IMR-90 (cell line): ENCODE measurements at regions not wholly inside any gene's neighbourhood (a gene's known extent, or its start where the extent isn't known, plus 50 kb on each side); places are given as distances from the start of the nearest gene placed in this dataset.

ENCODE experiments used
- ATAC-seq: fragments of 200-7000 bp; cut with Tn5 transposase; 2 replicates; pipeline ENCODE4 v1.9.1; 2020; ENCODE audit warnings: low read depth, mild to moderate bottlenecking, moderate library complexity
- BruUV-seq: library from RNA; stranded (reverse); fragments of 400-500 nt; replicated peaks from 2 replicates; lab custom pipeline; 2021; lab: Mats Ljungman, UMichigan
- CTCF ChIA-PET: fragments of 300-600 bp; formaldehyde crosslinking; extraction: SDS; loops from one replicate; lab custom pipeline; 2021; ENCODE audit warnings: antibody characterized with exemption; lab: Yijun Ruan, JAX
- POLR2A ChIA-PET: fragments of 300-600 bp; sonication (Branson Sonifier 250); formaldehyde crosslinking; loops from one replicate; lab custom pipeline; 2022; ENCODE audit warnings: antibody characterized with exemption; ENCODE audit not compliant: unreplicated experiment; lab: Charles Lee
- DNase-seq: peaks from one replicate; pipeline ENCODE4 v3.0.0; 2013
- H2AFZ ChIP-seq: replicated peaks from 2 replicates; pipeline ENCODE3; 2013; ENCODE audit warnings: low read length, mild to moderate bottlenecking; ENCODE audit not compliant: poor library complexity
- H2AK5ac ChIP-seq: 2 replicates; pipeline ENCODE4 v1.6.1; 2013; ENCODE audit warnings: low read depth, low read length, inconsistent platforms
- H2AK9ac ChIP-seq: replicated peaks from 2 replicates; pipeline ENCODE3; 2013; ENCODE audit warnings: mild to moderate bottlenecking, low read depth, low read length, moderate library complexity; ENCODE audit not compliant: poor library complexity
- H2BK120ac ChIP-seq: 2 replicates; pipeline ENCODE4 v1.6.1; 2013; ENCODE audit warnings: low read depth, low read length, inconsistent platforms
- H2BK15ac ChIP-seq: 3 replicates; pipeline ENCODE4 v1.6.1; 2013; ENCODE audit warnings: low read depth, low read length, inconsistent platforms
- H2BK20ac ChIP-seq: 2 replicates; pipeline ENCODE4 v1.6.1; 2013; ENCODE audit warnings: low read depth, mild to moderate bottlenecking, inconsistent platforms, low read length, moderate library complexity
- H2BK5ac ChIP-seq: 2 replicates; pipeline ENCODE4 v1.6.1; 2013; ENCODE audit warnings: mild to moderate bottlenecking, low read depth, low read length, inconsistent platforms; ENCODE audit not compliant: poor library complexity, severe bottlenecking
- H3K14ac ChIP-seq: replicated peaks from 2 replicates; pipeline ENCODE4 v1.6.1; 2013; ENCODE audit warnings: low read depth, low read length, inconsistent platforms
- H3K18ac ChIP-seq: 2 replicates; pipeline ENCODE4 v1.6.1; 2013; ENCODE audit warnings: low read depth, low read length, control low read depth
- H3K23ac ChIP-seq: 2 replicates; pipeline ENCODE4 v1.6.1; 2013; ENCODE audit warnings: low read depth, low read length, inconsistent platforms
- H3K27ac ChIP-seq: 2 replicates; pipeline ENCODE4 v1.5.1; 2013; ENCODE audit warnings: mild to moderate bottlenecking, control low read depth, low read length; ENCODE audit not compliant: insufficient read depth
- H3K27me3 ChIP-seq: 2 replicates; pipeline ENCODE4 v1.6.1; 2013; ENCODE audit warnings: low read length; ENCODE audit not compliant: control insufficient read depth, insufficient read depth
- H3K36me3 ChIP-seq: 2 replicates; pipeline ENCODE4 v1.6.1; 2013; ENCODE audit warnings: low read length, mixed read lengths; ENCODE audit not compliant: control insufficient read depth, insufficient read depth
- H3K4ac ChIP-seq: 2 replicates; pipeline ENCODE4 v1.6.1; 2013; ENCODE audit warnings: low read depth, low read length, inconsistent platforms
- H3K4me1 ChIP-seq: 2 replicates; pipeline ENCODE4 v1.6.1; 2013; ENCODE audit warnings: low read length, mixed read lengths; ENCODE audit not compliant: control insufficient read depth, insufficient read depth
- H3K4me2 ChIP-seq: 2 replicates; pipeline ENCODE4 v1.6.1; 2013; ENCODE audit warnings: low read depth, mild to moderate bottlenecking, control low read depth, low read length, moderate library complexity
- H3K4me3 ChIP-seq: 2 replicates; pipeline ENCODE4 v1.5.1; 2013; ENCODE audit warnings: low read depth, mild to moderate bottlenecking, control low read depth, low read length, moderate library complexity; ENCODE audit not compliant: insufficient read depth
- H3K56ac ChIP-seq: 2 replicates; pipeline ENCODE4 v1.6.1; 2013; ENCODE audit warnings: low read length, inconsistent platforms; ENCODE audit not compliant: insufficient read depth; ENCODE audit errors: extremely low read depth
- H3K79me1 ChIP-seq, 2 experiments: 2 replicates each; pipeline ENCODE4 v1.6.1; 2013; ENCODE audit warnings: low read length in 2 of 2, inconsistent platforms in 1 of 2, low read depth in 1 of 2
- H3K9ac ChIP-seq: 2 replicates; pipeline ENCODE4 v1.6.1; 2013; ENCODE audit warnings: low read depth, low read length, control low read depth
- H3K9me1 ChIP-seq: 2 replicates; pipeline ENCODE4 v1.6.1; 2013; ENCODE audit warnings: low read length, inconsistent platforms; ENCODE audit not compliant: insufficient read depth
- H3K9me3 ChIP-seq: 2 replicates; pipeline ENCODE4 v1.6.1; 2013; ENCODE audit warnings: low read length; ENCODE audit not compliant: control insufficient read depth, insufficient read depth
- H4K20me1 ChIP-seq: 2 replicates; pipeline ENCODE4 v1.6.1; 2013; ENCODE audit warnings: low read length, inconsistent platforms; ENCODE audit not compliant: insufficient read depth
- H4K5ac ChIP-seq: 2 replicates; pipeline ENCODE4 v1.6.1; 2013; ENCODE audit warnings: mild to moderate bottlenecking, low read depth, low read length, control low read depth
- H4K8ac ChIP-seq, 2 experiments: 2 replicates each; pipeline ENCODE4 v1.6.1; 2013; ENCODE audit warnings: low read depth in 2 of 2, low read length in 2 of 2, control low read depth in 1 of 2, inconsistent platforms in 1 of 2
- H4K91ac ChIP-seq: 2 replicates; pipeline ENCODE4 v1.6.1; 2013; ENCODE audit warnings: low read depth, low read length, inconsistent platforms; ENCODE audit not compliant: insufficient read depth
- CEBPB ChIP-seq: IDR thresholded peaks from 2 replicates; pipeline ENCODE4 v1.6.1; 2012; ENCODE audit warnings: low read depth, low read length, improper control_type of control experiment
- CHD1 ChIP-seq: IDR thresholded peaks from 2 replicates; pipeline ENCODE4 v1.6.1; 2012; ENCODE audit warnings: low read depth, low read length, improper control_type of control experiment
- CTCF ChIP-seq: conservative IDR thresholded peaks from 2 replicates; pipeline ENCODE4 v1.5.1; 2012; ENCODE audit warnings: mild to moderate bottlenecking, low read depth, low read length, improper control_type of control experiment
- MAZ ChIP-seq: IDR thresholded peaks from 2 replicates; pipeline ENCODE4 v1.6.1; 2012; ENCODE audit warnings: low read depth, mild to moderate bottlenecking, low read length, improper control_type of control experiment, moderate library complexity, borderline replicate concordance
- MXI1 ChIP-seq: IDR thresholded peaks from 2 replicates; pipeline ENCODE4 v1.6.1; 2012; ENCODE audit warnings: low read depth, mild to moderate bottlenecking, low read length, moderate library complexity, borderline replicate concordance
- RFX5 ChIP-seq: IDR thresholded peaks from 2 replicates; pipeline ENCODE4 v1.8.0; 2012; ENCODE audit warnings: low read depth, mild to moderate bottlenecking, low read length, moderate library complexity
- WGBS, 2 experiments: methylation state at CpG; one replicate each; pipeline versions ENCODE4 v1.1.5 to v1.1.7; 2013; ENCODE audit warnings: missing lambda C conversion rate in 2 of 2; ENCODE audit not compliant: insufficient read length in 1 of 2; ENCODE audit errors: extremely low coverage in 2 of 2; 5-methylcytosine and 5-hydroxymethylcytosine counted together
- dilution Hi-C: fragments of 300-500 bp; cut with HindIII; formaldehyde crosslinking; loops from one replicate; pipeline ENCODE4 v1.14.3; 2018; ENCODE audit warnings: low sequenced_read_pairs; ENCODE audit not compliant: unreplicated experiment
- in situ Hi-C: fragments of 300-500 bp; cut with MboI; formaldehyde crosslinking; loops from 3 replicates; pipeline ENCODE4 v1.14.3; 2019; ENCODE audit warnings: low sequenced_read_pairs, inconsistent platforms, mixed read lengths
- intact Hi-C: fragments of 100-400 bp; cut with micrococcal nuclease; formaldehyde crosslinking; loops from 2 replicates; pipeline ENCODE4 v1.10.0; 2022

DNA sequence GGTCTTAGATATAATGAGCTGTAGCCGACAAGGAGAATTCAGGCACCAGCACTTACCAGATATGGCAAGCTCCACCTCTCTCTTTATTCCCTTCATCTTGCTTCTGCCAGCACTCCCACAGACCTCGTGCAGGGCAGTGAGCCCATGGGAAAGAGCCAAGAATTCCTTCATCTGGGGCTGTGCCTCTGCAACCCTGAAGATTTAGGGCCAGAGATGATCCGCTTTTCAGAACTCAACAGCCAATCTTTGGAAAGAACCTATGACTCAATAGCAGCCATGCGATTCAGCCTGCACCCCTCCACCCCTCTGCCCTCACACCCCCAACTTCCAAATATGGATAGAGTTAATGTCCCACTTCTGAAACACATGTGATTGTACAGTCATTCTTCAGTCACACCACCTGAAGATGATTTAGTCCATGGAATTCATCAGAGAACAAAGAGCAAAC is 533.7 kb upstream of the TNP1 start (continued):
- TF ChIP-seq CEBPB: 0 out of 2 replicates have a peak, but pooled peaks have one; percentile 33

GRCh38 chr2:217392930-217393584 is 533.2 kb upstream of the TNP1 start:
- H2BK120ac ChIP-seq: peak overlapping the region; percentile 89
- CTCF ChIA-PET: interaction anchor here (1.0 to 1.4 kb wide), 4 partner anchors 22 to 320 kb away, joined by 3 to 5 read pairs (median 4); no protein-coding TSS in a partner anchor
- H3K14ac ChIP-seq: peak overlapping the region; percentile 88
- H2AK9ac ChIP-seq: peak overlapping the region; percentile 68
- peak overlapping the region; percentile 85 for H4K5ac ChIP-seq
- intact Hi-C loops: loop anchor here (1.0 to 5.0 kb wide), 2 partner anchors 171 to 227 kb away; no protein-coding TSS in a partner anchor
- peak overlapping the region; percentile 92 for H2AK5ac ChIP-seq
- peak overlapping the region; percentile 81 for H3K27ac ChIP-seq
- peaks cover 4% of the 10 kb centered on the region; the same call in 1 of the 2 replicates for H3K9me3 ChIP-seq
- no peak overlapping the region for H2AFZ ChIP-seq
- peak overlapping the region; percentile 34 for H2BK5ac ChIP-seq
- H3K4ac ChIP-seq: peak overlapping the region; percentile 90
- peak overlapping the region; percentile 63 for H3K23ac ChIP-seq
- no peak for TF ChIP-seq RFX5
- TF ChIP-seq MAZ: no peak
- TF ChIP-seq MXI1: no peak
- TF ChIP-seq CEBPB: no peak
- TF ChIP-seq CHD1: no peak
- TF ChIP-seq CTCF: no peak
- H4K91ac ChIP-seq: peak overlapping the region; percentile 94
- DNase-seq: peak; percentile 39
- in situ Hi-C loops: no loop called here
- peak overlapping the region; percentile 33 for H3K4me2 ChIP-seq
- H3K4me3 ChIP-seq: no peak overlapping the region
- BruUV-seq: TSS peak; percentile 71
- H3K9me1 ChIP-seq: peaks cover 18% of the 10 kb centered on the region
- WGBS, 2 experiments: no CpG with 5 or more reads among the region's 5 CpGs
- no peaks in the 10 kb centered on the region for H3K27me3 ChIP-seq
- H3K18ac ChIP-seq: peak overlapping the region; percentile 91
- H3K36me3 ChIP-seq: no peaks in the 10 kb centered on the region
- POLR2A ChIA-PET: interaction anchor here (1.4 kb wide), 1 partner anchor 698 kb away, joined by 5 read pairs; the partner anchor contains the start of gene IGFBP5
- dilution Hi-C loops: no loop called here
- H2BK20ac ChIP-seq: peak overlapping the region; percentile 93
- peak overlapping the region; percentile 78 for H3K56ac ChIP-seq
- peak overlapping the region; percentile 27 for H3K9ac ChIP-seq
- H4K8ac ChIP-seq: peak overlapping the region; percentile 85 to 91
- H3K4me1 ChIP-seq: peaks cover 21% of the 10 kb centered on the region
- peaks cover 4 to 21% of the 10 kb centered on the region in 2 experiments; a peak in 1 of 4 replicates for H3K79me1 ChIP-seq
- H2BK15ac ChIP-seq: peak overlapping the region; percentile 87
- H4K20me1 ChIP-seq: no peaks in the 10 kb centered on the region
- ATAC-seq: no peak
